ENCODE measurements at regions not wholly inside any gene's neighbourhood (a gene's known extent, or its start where the extent isn't known, plus 50 kb on each side); places are given as distances from the start of the nearest gene placed in this dataset.

GRCh38 chr4:169818063-169818679, 60.4 kb upstream of the HPF1 start:
- ATAC-seq (no peak), DNase-seq (no peak)
- CTCF ChIA-PET, result no interaction called here
- no peak overlapping the region for H3K4me3 Mint-ChIP-seq
- no peaks in the 10 kb centered on the region for H3K9me3 Mint-ChIP-seq (ENCODE audit: low read depth)
- H3K27ac Mint-ChIP-seq, result no peak overlapping the region
- no peaks in the 10 kb centered on the region for H3K36me3 Mint-ChIP-seq
- H3K27me3 Mint-ChIP-seq, result peaks cover 15% of the 10 kb centered on the region
- H3K4me1 Mint-ChIP-seq, result no peaks in the 10 kb centered on the region

GRCh38 chr4:169815606-169816005, 57.9 kb upstream of the HPF1 start:
- Mint-ChIP-seq H3K9me3 (ENCODE audit: low read depth) (no peaks in the 10 kb centered on the region), H3K4me1 (no peaks in the 10 kb centered on the region), H3K27me3 (peaks cover 15% of the 10 kb centered on the region), H3K4me3 (no peak overlapping the region), H3K36me3 (no peaks in the 10 kb centered on the region), H3K27ac (no peak overlapping the region)
- CTCF ChIA-PET, result no interaction called here
- no peak for ATAC-seq
- no peak for DNase-seq

- Mint-ChIP-seq H3K4me1 (peaks cover 2% of the 10 kb centered on the region), H3K9me3 (ENCODE audit: low read depth) (no peaks in the 10 kb centered on the region), H3K4me3 (no peak overlapping the region), H3K36me3 (no peaks in the 10 kb centered on the region), H3K27me3 (peaks cover 16% of the 10 kb centered on the region), H3K27ac (no peak overlapping the region)
- DNase-seq (no peak), ATAC-seq (no peak)
- CTCF ChIA-PET, result interaction anchor here (0.9 to 2.3 kb wide), 3 partner anchors 9 to 237 kb away, joined by 3 to 19 read pairs (median 10); no protein-coding TSS in a partner anchor
These were observed 53.7 kb upstream of the HPF1 start for GRCh38 chr4:169811476-169811875.

- no peaks in the 10 kb centered on the region for H3K36me3 Mint-ChIP-seq
These were observed 52.9 kb upstream of the HPF1 start for GRCh38 chr4:169810325-169811323.

GRCh38 chr4:169807934-169808509, 50.3 kb upstream of the HPF1 start:
- H3K27me3 Mint-ChIP-seq, result peaks cover 8% of the 10 kb centered on the region
- H3K27ac Mint-ChIP-seq, result no peak overlapping the region
- DNase-seq, result no peak
- H3K4me3 Mint-ChIP-seq, result no peak overlapping the region
- H3K36me3 Mint-ChIP-seq, result no peaks in the 10 kb centered on the region
- H3K4me1 Mint-ChIP-seq, result peaks cover 2% of the 10 kb centered on the region
- no peak for ATAC-seq
- CTCF ChIA-PET, result interaction anchor here (1.2 to 1.3 kb wide), 2 partner anchors 16 to 195 kb away, joined by 3 read pairs; no protein-coding TSS in a partner anchor
- no peaks in the 10 kb centered on the region for H3K9me3 Mint-ChIP-seq (ENCODE audit: low read depth)

More at GRCh38 chr4:169810325-169811323, 52.9 kb upstream of the HPF1 start:
- CTCF ChIA-PET, result interaction anchor here (0.7 to 2.3 kb wide), 18 partner anchors 8 to 240 kb away, joined by 3 to 19 read pairs (median 4); partner anchors contain the start of gene NEK1
- no peak for ATAC-seq
- Mint-ChIP-seq H3K9me3 (ENCODE audit: low read depth) (no peaks in the 10 kb centered on the region), H3K27me3 (peaks cover 12% of the 10 kb centered on the region), H3K4me3 (no peak overlapping the region), H3K4me1 (peaks cover 2% of the 10 kb centered on the region), H3K27ac (no peak overlapping the region)
- DNase-seq, result no peak
